ENCODE measurements at regions not wholly inside any gene's neighbourhood (a gene's known extent, or its start where the extent isn't known, plus 50 kb on each side); places are given as distances from the start of the nearest gene placed in this dataset.

DNA sequence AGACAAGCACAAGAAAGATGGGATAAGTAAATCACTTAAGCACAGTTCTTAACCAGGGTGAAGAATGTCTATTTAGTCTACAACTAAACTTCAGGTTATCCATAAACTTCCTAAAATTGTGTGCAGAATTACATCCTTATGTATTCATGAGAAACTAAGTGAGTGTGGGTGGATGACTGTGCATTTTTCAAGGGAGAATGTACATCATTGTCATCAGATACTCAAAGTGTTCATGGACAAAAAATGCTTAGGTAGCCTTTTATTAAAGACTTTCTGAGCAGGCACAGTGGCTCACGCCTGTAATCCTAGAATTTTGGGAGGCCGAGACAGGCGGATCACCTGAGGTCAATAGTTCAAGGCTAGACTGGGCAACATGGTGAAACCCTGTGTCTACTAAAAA is 2023.8 kb downstream of the LRRC4C start:
- TF ChIP-seq, protein P1, sequence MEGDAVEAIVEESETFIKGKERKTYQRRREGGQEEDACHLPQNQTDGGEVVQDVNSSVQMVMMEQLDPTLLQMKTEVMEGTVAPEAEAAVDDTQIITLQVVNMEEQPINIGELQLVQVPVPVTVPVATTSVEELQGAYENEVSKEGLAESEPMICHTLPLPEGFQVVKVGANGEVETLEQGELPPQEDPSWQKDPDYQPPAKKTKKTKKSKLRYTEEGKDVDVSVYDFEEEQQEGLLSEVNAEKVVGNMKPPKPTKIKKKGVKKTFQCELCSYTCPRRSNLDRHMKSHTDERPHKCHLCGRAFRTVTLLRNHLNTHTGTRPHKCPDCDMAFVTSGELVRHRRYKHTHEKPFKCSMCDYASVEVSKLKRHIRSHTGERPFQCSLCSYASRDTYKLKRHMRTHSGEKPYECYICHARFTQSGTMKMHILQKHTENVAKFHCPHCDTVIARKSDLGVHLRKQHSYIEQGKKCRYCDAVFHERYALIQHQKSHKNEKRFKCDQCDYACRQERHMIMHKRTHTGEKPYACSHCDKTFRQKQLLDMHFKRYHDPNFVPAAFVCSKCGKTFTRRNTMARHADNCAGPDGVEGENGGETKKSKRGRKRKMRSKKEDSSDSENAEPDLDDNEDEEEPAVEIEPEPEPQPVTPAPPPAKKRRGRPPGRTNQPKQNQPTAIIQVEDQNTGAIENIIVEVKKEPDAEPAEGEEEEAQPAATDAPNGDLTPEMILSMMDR (IDR thresholded peaks at IDR 0.05; ENCODE audit: insufficient read depth, low read depth, low read length), result no peak
- no peak for TF ChIP-seq EZH2 (IDR thresholded peaks at IDR 0.05; ENCODE audit: insufficient read depth, low read length)
- H3K4me1 Mint-ChIP-seq (ENCODE audit: low read depth, unreplicated experiment), result no peaks in the 10 kb centered on the region

DNA sequence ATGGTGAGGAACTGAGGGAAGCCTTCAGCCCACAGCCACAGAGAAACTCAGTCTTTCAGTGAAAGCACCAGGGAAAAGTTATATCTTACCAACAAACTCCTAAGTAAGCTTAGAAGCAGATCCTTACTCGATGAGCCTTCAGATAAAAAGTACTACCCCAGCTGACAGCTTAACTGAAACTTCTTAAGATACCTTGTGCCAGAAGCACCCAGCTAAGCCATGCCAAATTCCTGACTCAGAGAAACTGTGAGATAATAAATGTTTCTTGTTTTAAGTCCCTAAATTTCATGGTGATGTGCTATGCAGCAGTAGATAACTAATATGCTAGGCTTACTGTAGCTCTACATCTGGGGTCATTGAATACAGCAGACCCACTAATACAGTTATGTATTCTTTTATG is 2025.0 kb downstream of the LRRC4C start:
- Histone ChIP-seq H3K9me3 (ENCODE audit: insufficient read depth, low read depth, low read length) (no peaks in the 10 kb centered on the region), H3K4me1 (ENCODE audit: insufficient read depth, low read length) (no peaks in the 10 kb centered on the region), H3K27me3 (ENCODE audit: insufficient read depth, low read length) (no peaks in the 10 kb centered on the region), H3K36me3 (ENCODE audit: insufficient read depth, low read length) (no peaks in the 10 kb centered on the region), H3K4me2 (ENCODE audit: low read length) (no peak overlapping the region), H2AFZ (ENCODE audit: low read depth, low read length) (no peak overlapping the region), H4K20me1 (ENCODE audit: insufficient read depth, low read length) (no peaks in the 10 kb centered on the region), H3K4me3 (ENCODE audit: insufficient read depth, low read depth, low read length) (no peak overlapping the region), H3K79me2 (ENCODE audit: insufficient read depth, low read length) (no peaks in the 10 kb centered on the region), H3K9ac (ENCODE audit: low read length) (no peak overlapping the region), H3K27ac (ENCODE audit: low read depth, low read length) (no peak overlapping the region)
- no peaks in the 10 kb centered on the region for H3K9me3 Mint-ChIP-seq (ENCODE audit: unreplicated experiment)
- no peak overlapping the region for H3K27ac Mint-ChIP-seq (ENCODE audit: unreplicated experiment)
- DNase-seq (ENCODE audit: low read depth) (no peak), FAIRE-seq (no peak)
- H3K4me1 Mint-ChIP-seq (ENCODE audit: low read depth, unreplicated experiment), result no peaks in the 10 kb centered on the region
- no peaks in the 10 kb centered on the region for H3K36me3 Mint-ChIP-seq (ENCODE audit: low read depth, unreplicated experiment)
- no peak overlapping the region for H3K4me3 Mint-ChIP-seq (ENCODE audit: unreplicated experiment)
- no peak for TF ChIP-seq EZH2 (IDR thresholded peaks at IDR 0.05; ENCODE audit: insufficient read depth, low read length)
- TF ChIP-seq, protein P1 (IDR thresholded peaks at IDR 0.05; ENCODE audit: insufficient read depth, low read depth, low read length), result no peak
- H3K27me3 Mint-ChIP-seq (ENCODE audit: low read depth, unreplicated experiment), result no peaks in the 10 kb centered on the region

More for the DNA sequence above, 2023.8 kb downstream of the LRRC4C start:
- FAIRE-seq, result no peak
- Histone ChIP-seq H3K79me2 (ENCODE audit: insufficient read depth, low read length) (no peaks in the 10 kb centered on the region), H3K4me3 (ENCODE audit: insufficient read depth, low read depth, low read length) (no peak overlapping the region), H2AFZ (ENCODE audit: low read depth, low read length) (no peak overlapping the region), H3K27me3 (ENCODE audit: insufficient read depth, low read length) (no peaks in the 10 kb centered on the region), H3K27ac (ENCODE audit: low read depth, low read length) (no peak overlapping the region), H3K36me3 (ENCODE audit: insufficient read depth, low read length) (no peaks in the 10 kb centered on the region), H3K4me1 (ENCODE audit: insufficient read depth, low read length) (no peaks in the 10 kb centered on the region), H3K9me3 (ENCODE audit: insufficient read depth, low read depth, low read length) (no peaks in the 10 kb centered on the region), H4K20me1 (ENCODE audit: insufficient read depth, low read length) (no peaks in the 10 kb centered on the region), H3K4me2 (ENCODE audit: low read length) (no peak overlapping the region), H3K9ac (ENCODE audit: low read length) (no peak overlapping the region)
- DNase-seq (ENCODE audit: low read depth), result no peak
- Mint-ChIP-seq H3K27me3 (ENCODE audit: low read depth, unreplicated experiment) (no peaks in the 10 kb centered on the region), H3K27ac (ENCODE audit: unreplicated experiment) (peak overlapping the region; percentile 72), H3K4me3 (ENCODE audit: unreplicated experiment) (no peak overlapping the region), H3K36me3 (ENCODE audit: low read depth, unreplicated experiment) (no peaks in the 10 kb centered on the region), H3K9me3 (ENCODE audit: unreplicated experiment) (no peaks in the 10 kb centered on the region)

DNA sequence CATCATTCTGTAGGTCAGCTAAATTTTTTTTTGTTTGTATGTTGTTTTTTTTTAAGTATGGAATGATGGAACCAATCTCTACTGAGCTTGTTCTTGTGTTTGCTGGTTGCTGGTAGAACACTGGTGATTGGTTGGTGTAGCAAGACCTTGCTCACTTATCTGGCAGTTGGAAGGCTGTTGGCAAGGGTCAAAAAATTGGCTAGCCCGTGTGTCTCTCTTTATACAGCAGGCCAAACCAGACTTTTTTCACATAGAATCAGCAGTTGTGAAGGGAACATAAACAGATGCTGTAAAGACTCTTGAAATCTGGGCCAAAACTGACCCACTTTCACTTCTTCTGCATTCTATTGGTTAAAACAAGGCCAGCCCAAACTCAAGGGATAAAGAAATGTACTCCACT is 2026.5 kb downstream of the LRRC4C start:
- Mint-ChIP-seq H3K9me3 (ENCODE audit: unreplicated experiment) (no peaks in the 10 kb centered on the region), H3K4me3 (ENCODE audit: unreplicated experiment) (no peak overlapping the region)

More for the DNA sequence above, 2026.5 kb downstream of the LRRC4C start:
- Histone ChIP-seq H3K9ac (ENCODE audit: low read length) (no peak overlapping the region), H2AFZ (ENCODE audit: low read depth, low read length) (no peak overlapping the region), H3K4me1 (ENCODE audit: insufficient read depth, low read length) (no peaks in the 10 kb centered on the region), H3K9me3 (ENCODE audit: insufficient read depth, low read depth, low read length) (no peaks in the 10 kb centered on the region), H3K36me3 (ENCODE audit: insufficient read depth, low read length) (no peaks in the 10 kb centered on the region), H3K79me2 (ENCODE audit: insufficient read depth, low read length) (no peaks in the 10 kb centered on the region), H4K20me1 (ENCODE audit: insufficient read depth, low read length) (no peaks in the 10 kb centered on the region), H3K27ac (ENCODE audit: low read depth, low read length) (no peak overlapping the region), H3K4me3 (ENCODE audit: insufficient read depth, low read depth, low read length) (no peak overlapping the region), H3K4me2 (ENCODE audit: low read length) (no peak overlapping the region), H3K27me3 (ENCODE audit: insufficient read depth, low read length) (no peaks in the 10 kb centered on the region)
- no peaks in the 10 kb centered on the region for H3K36me3 Mint-ChIP-seq (ENCODE audit: low read depth, unreplicated experiment)
- TF ChIP-seq EZH2 (IDR thresholded peaks at IDR 0.05; ENCODE audit: insufficient read depth, low read length), result no peak
- TF ChIP-seq, protein P1 (IDR thresholded peaks at IDR 0.05; ENCODE audit: insufficient read depth, low read depth, low read length), result no peak
- H3K27me3 Mint-ChIP-seq (ENCODE audit: low read depth, unreplicated experiment), result no peaks in the 10 kb centered on the region
- H3K4me1 Mint-ChIP-seq (ENCODE audit: low read depth, unreplicated experiment), result no peaks in the 10 kb centered on the region
- FAIRE-seq (no peak), DNase-seq (ENCODE audit: low read depth) (no peak)
- no peak overlapping the region for H3K27ac Mint-ChIP-seq (ENCODE audit: unreplicated experiment)
